Left lung (tissue), 4 donors: ENCODE measurements at regions not wholly inside any gene's neighbourhood (a gene's known extent, or its start where the extent isn't known, plus 50 kb on each side); places are given as distances from the start of the nearest gene placed in this dataset.

Experiments
- ATAC-seq: fragments of 200-7000 bp; cut with Tn5 transposase; one replicate; pipeline ENCODE4 v1.9.1; 2020; ENCODE audit warnings: moderate library complexity
- DNase-seq, 4 donors: peaks; one replicate each; pipeline ENCODE4 v3.0.0-alpha.2; 2013 to 2020
- H3K27ac ChIP-seq, 2 donors: fragments of 200-600 bp; sonication (generic) in 1 of 2; one replicate each; pipeline versions ENCODE4 v1.5.0 to v1.8.0; 2020 to 2021
- H3K27me3 ChIP-seq, 2 donors: fragments of 200-600 bp; sonication (generic) in 1 of 2; one replicate each; pipeline versions ENCODE4 v1.5.0 to v1.8.0; 2020 to 2021
- H3K36me3 ChIP-seq, 2 donors: fragments of 200-600 bp; sonication (generic) in 1 of 2; one replicate each; pipeline versions ENCODE4 v1.5.0 to v1.8.0; 2020 to 2021
- H3K4me1 ChIP-seq, 2 donors: fragments of 200-600 bp; one replicate each; pipeline ENCODE4 v1.8.0; 2021
- H3K4me3 ChIP-seq, 2 donors: fragments of 200-600 bp; sonication (generic) in 1 of 2; one replicate each; pipeline versions ENCODE4 v1.5.0 to v1.8.0; 2020 to 2021; ENCODE audit warnings: mild to moderate bottlenecking in 1 of 2
- H3K9me3 ChIP-seq, 2 donors: fragments of 200-600 bp; sonication (generic) in 1 of 2; one replicate each; pipeline versions ENCODE4 v1.5.0 to v1.8.0; 2020 to 2021
- CTCF ChIP-seq, 2 donors: fragments of 200-600 bp; sonication (generic) in 1 of 2; IDR thresholded peaks; one replicate each; pipeline versions ENCODE4 v1.5.0 to v1.8.0; 2021; ENCODE audit warnings: antibody characterized with exemption in 2 of 2
- intact Hi-C, 2 donors: fragments of 100-400 bp; cut with DNase I; formaldehyde crosslinking; loops; one replicate each; pipeline versions ENCODE4 v1.11.2 to v1.14.2; 2022
- donor health status: DM: no; HTN: yes; CAD: no.
- donor health status: DM: no; HTN: no; CAD: no.

GRCh38 chr13:53800011-53800410 lies 771.4 kb downstream of the OLFM4 start:
- intact Hi-C loops = no loop called here
- ATAC-seq = no peak

GRCh38 chr13:53807251-53807834 lies 778.7 kb downstream of the OLFM4 start:
- ATAC-seq (no peak), DNase-seq (peak in 2 of 4 donors; percentile 22 to 48)
- Histone ChIP-seq H3K9me3 (no peaks in the 10 kb centered on the region), H3K36me3 (no peaks in the 10 kb centered on the region), H3K4me1 (no peaks in the 10 kb centered on the region), H3K27ac (no peak overlapping the region), H3K4me3 (no peak overlapping the region), H3K27me3 (no peaks in the 10 kb centered on the region)
- no peak for TF ChIP-seq CTCF (IDR thresholded peaks at IDR 0.05)
- intact Hi-C loops = no loop called here

More at GRCh38 chr13:53800011-53800410, 771.4 kb downstream of the OLFM4 start:
- H3K9me3 ChIP-seq = no peaks in the 10 kb centered on the region
- no peaks in the 10 kb centered on the region for H3K36me3 ChIP-seq
- H3K4me3 ChIP-seq = no peak overlapping the region
- H3K27me3 ChIP-seq = no peaks in the 10 kb centered on the region
- no peaks in the 10 kb centered on the region for H3K4me1 ChIP-seq
- H3K27ac ChIP-seq = no peak overlapping the region
- DNase-seq = no peak
- no peak for TF ChIP-seq CTCF (IDR thresholded peaks at IDR 0.05)

- no peak overlapping the region for H3K4me3 ChIP-seq
- DNase-seq = peak in 1 of 4 donors; percentile 39
- intact Hi-C loops = no loop called here
- ATAC-seq = no peak
- no peaks in the 10 kb centered on the region for H3K27me3 ChIP-seq
- TF ChIP-seq CTCF (IDR thresholded peaks at IDR 0.05) = no peak
- no peaks in the 10 kb centered on the region for H3K36me3 ChIP-seq
- H3K27ac ChIP-seq = no peak overlapping the region
- no peaks in the 10 kb centered on the region for H3K4me1 ChIP-seq
- H3K9me3 ChIP-seq = no peaks in the 10 kb centered on the region
Observed at GRCh38 chr13:53821632-53822031, 793.0 kb downstream of the OLFM4 start.

DNA sequence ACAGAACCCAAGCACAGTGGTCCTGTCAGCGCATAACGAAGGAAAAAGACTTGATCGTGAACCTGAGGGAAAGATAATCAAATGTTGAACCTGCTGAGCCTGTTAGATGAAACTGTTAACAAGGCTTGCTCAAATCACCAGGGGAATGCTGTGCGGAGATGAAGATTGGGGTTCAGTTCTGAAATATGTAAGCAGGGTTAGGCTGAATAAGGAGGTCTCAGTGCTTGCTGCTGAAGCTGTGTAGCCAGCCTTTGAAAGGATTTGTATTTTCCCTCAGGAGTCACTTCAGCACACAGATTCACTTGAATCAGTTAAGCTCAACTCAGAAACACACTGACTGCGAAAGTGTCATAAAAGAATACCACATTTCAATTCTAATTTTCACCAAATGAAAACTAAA lies 793.5 kb downstream of the OLFM4 start:
- H3K4me1 ChIP-seq = no peaks in the 10 kb centered on the region
- no peak overlapping the region for H3K4me3 ChIP-seq
- DNase-seq (no peak), ATAC-seq (no peak)
- no peak overlapping the region for H3K27ac ChIP-seq
- intact Hi-C loops = no loop called here
- H3K27me3 ChIP-seq = no peaks in the 10 kb centered on the region
- no peak for TF ChIP-seq CTCF (IDR thresholded peaks at IDR 0.05)
- H3K36me3 ChIP-seq = no peaks in the 10 kb centered on the region
- no peaks in the 10 kb centered on the region for H3K9me3 ChIP-seq

DNA sequence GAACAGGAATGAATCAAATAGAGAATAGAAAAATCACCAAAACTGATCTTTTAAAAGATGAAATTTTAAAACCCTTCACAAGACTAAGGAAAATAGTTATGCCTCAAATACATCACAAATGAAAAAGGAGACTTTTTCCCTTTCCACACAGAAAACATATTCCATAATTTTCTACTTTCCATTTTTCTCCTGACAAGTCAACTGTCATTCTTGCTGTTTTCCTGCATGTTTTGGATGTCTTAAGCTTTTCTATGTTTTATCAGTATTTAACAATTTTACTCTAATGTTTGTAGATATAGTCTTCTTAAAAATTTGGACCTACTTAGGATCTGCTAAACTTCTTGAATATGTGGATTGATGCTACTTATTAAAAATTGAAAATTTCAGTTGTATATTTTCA lies 810.8 kb downstream of the OLFM4 start:
- no peak for ATAC-seq
- no peak for DNase-seq
- intact Hi-C loops = no loop called here
- H3K27ac ChIP-seq = no peak overlapping the region
- no peaks in the 10 kb centered on the region for H3K4me1 ChIP-seq
- no peaks in the 10 kb centered on the region for H3K36me3 ChIP-seq
- TF ChIP-seq CTCF (IDR thresholded peaks at IDR 0.05) = no peak
- H3K27me3 ChIP-seq = no peaks in the 10 kb centered on the region
- no peak overlapping the region for H3K4me3 ChIP-seq
- H3K9me3 ChIP-seq = peaks cover 0 to 8% of the 10 kb centered on the region in 2 donors
